GM19438 (cell line): ENCODE measurements at regions not wholly inside any gene's neighbourhood (a gene's known extent, or its start where the extent isn't known, plus 50 kb on each side); places are given as distances from the start of the nearest gene placed in this dataset.
"Not testable (repeated sequence)": the region's sequence is repeated elsewhere in the genome, so short reads cannot be mapped to it uniquely, and the experiment has no call there.

Source experiments
- ATAC-seq: cut with Tn5 transposase; IDR thresholded peaks from one replicate; pipeline ENCODE4 v1.9.1; 2021; ENCODE audit warnings: low read depth; ENCODE audit not compliant: unreplicated experiment

DNA sequence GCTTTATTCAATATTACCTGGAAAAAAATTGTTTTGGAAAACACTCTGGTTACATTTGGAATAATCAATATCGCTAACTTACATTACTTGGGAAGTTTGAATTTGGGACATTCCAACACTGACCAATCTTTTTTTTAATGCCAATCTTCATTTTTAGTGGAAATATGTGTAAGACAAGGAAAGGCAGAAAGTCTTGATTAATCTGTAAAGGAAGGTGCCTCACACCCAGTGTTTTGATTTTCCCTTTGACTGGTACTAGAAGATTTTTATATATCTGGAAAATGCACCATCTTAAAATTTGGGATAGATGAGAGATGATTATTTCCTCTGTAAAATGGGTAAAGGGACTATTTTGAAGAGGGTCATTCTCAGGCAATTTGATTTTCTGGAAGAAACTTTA lies 879.2 kb upstream of the ZEB2 start:
- ATAC-seq = no peak

DNA sequence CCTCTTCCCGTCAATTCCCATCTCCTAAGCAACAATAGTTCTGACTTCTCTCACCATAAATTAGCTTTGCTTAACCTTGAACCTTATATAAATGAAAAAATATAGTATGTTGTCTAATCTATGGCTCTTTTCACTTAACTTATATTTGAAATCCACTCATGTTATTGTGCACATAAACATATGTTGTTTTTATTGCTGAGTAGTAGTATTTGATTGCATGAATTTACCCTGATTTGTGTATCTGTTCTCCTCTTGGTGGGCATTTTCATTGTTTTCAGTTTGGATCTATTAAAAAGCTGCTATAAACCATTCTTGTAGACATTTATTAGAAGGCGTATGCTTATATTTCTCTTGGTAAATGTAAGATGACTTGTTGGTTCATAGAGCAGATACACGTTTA lies 874.3 kb upstream of the ZEB2 start:
- no peak for ATAC-seq

DNA sequence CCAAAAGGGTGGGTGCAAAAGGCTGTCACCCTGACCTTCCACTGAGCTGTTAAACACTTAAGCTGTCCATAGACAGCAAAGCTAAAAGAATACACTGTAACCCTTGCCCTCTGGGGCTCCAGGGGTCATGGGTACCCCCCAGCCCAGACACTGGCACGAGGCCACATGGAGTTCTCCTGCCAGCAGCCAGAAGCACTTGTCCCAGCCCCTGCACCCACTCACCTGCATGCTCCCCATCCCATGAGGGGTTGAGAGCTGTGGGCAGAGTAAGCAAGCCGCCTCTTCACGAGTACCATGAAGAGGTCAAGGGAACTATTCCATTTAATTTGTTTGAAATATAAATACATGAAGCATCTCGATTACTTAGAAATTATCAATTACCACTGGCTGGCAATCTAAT lies 867.1 kb upstream of the ZEB2 start:
- ATAC-seq = no peak

DNA sequence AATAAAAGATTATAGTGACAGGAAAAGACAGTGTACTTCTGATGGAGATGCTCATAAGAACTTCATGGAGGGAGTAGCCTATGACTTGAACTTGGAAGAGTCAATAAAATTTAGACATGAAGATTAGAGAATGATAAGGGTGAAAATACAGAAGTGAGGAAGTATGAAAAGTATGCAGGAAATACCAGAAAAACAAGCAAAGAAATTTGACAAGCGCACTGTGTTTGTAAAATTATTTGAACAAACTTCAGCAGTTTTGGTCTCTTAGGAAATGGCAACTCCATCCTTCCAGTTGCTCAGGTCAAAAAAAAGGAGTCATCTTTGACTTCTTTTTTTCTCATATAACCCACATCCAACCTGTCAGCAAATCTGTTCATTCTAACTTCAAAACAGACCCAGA lies 864.0 kb upstream of the ZEB2 start:
- no peak for ATAC-seq

GRCh38 chr2:145380436-145381017 lies 860.6 kb upstream of the ZEB2 start:
- no peak for ATAC-seq

DNA sequence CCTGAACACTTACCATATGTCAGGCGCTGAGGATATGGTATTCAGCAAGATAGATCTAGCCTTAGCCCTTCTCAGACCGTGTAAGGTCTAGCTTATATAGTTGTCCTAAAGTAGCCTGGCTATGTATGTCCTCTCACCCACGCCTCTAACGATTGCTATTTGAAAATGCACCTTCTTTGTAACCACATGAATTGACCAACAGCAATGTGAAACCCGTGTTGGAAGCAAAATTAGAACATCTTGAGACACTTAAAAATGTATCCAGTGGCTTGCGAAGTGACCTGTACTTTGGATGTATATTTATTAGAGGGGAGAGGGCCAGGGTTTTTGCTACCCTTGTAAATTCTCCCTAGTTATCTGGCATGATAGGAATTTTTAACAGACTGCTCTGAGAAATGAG lies 860.0 kb upstream of the ZEB2 start:
- no peak for ATAC-seq

DNA sequence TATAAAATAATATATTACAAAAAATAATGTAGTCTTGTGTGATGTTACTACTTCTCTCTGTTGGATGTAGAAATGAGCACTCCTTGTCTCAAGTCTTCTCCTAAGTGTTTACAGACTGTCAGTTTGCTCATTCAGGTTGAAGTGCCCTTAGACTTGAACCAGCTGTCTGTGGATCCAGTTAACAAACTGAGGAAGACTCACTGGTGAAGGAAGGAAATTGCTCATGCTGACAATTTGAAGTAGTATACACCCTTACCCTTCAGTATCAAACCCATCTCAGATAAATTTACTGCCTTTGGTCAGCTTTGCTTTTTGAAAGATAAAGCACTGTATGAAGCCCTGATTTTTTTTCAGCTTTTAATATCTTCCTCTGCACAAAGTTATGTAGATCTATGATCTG lies 854.2 kb upstream of the ZEB2 start:
- no peak for ATAC-seq

- not testable (repeated sequence) for ATAC-seq
Measured at GRCh38 chr2:145367334-145367733, 847.4 kb upstream of the ZEB2 start.

DNA sequence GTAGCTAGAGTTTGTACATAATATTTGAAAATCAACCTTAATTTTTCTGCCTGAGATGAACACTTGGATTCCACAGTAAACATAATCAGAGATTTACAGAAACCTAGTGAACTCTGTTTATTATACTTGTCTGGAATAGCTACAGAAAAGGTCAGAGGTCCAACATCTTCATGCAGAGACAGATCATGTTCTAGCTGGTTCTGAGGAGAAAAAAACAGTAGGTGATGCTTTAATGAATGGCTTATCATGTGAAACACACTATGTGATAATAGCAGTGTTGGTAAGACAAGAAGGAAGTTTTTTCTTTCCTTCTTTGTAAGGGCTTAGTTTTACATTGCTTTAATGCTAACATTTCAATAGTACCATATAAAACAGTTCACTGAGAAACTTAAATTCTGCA lies 846.4 kb upstream of the ZEB2 start:
- ATAC-seq = no peak

DNA sequence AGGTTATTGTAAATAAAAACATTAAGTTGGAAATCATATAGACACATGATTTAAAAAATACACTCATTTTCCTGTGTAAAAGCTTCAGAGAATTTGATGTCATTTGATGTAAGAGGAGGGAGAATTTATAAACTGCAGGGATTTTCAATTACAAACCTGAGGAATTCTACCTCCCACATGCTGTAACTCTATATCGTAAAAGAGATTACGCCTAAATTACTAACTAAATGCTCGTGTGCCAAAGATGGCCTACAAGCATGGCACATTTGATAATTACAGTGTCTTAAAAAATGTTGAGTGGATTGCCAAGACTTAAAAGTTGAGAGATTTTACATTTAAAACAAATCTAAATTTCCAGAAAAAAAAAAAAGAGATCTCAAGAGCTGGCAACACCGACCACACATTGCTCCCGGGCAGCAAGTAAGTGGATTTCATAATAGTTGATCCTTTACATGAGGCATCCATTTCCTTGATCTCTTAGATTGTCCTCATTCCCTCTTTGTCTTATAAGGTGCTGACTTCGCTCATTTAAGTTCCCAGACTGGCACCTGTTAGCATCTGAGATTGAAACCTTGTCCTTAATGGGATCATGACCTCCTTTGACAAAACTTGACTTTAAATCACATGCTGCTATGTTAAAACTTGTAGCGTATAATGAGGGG lies 840.3 kb upstream of the ZEB2 start:
- no peak for ATAC-seq

DNA sequence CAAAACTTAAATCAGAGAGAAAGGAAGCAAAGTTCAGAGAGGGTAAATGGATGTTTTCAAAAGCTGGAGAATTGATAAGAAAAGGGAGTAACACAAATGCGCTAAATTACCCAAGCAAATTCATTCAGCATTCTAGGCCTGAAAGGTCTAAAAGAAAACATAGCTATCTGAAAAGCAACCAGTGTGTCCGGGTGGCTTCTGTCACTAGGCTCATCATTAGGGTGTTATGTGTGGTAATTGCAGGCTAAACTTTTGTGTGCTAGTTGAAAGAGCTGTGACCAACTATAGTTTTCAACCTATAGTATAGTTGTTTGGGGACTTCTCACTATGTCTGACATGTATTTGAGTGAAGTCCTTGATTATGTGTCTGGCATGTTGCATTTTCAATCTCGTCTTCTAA lies 839.6 kb upstream of the ZEB2 start:
- ATAC-seq = no peak

DNA sequence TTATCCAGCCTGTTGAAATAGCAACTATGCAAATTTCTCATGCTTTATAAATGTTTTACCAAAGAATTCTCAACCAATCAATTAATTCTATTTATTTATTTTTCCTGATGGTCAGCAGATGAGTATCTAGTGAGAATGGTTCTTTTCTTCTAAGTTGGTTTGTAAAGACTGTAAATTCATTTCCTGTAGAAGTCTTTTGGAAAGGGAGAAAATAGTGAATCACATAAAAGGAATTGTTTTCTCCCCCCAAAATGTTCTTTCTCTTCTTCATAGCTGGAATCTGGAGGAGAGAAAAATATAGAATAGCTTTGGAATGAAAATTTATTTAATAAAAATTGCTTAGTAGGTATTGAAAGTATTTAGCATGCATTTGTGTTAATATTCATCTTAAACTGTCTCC lies 836.1 kb upstream of the ZEB2 start:
- ATAC-seq = no peak

DNA sequence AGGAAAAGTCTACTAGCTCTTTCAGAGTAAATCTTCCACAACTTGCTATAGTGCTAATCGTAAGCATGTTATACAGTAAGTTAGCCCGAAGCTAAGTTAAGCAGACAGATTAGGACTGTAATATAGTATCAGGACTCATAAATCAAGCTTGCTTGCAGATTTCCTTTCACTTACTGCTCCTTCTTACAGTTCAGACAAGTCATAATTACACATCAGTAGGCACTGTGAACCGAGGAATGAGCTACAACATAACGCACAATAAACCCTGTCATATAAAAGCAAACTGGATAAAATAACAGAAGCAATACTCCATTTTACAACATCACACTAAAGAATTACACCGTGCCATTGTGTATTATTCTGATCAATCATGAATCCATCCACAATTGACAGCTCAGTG lies 832.6 kb upstream of the ZEB2 start:
- no peak for ATAC-seq

GRCh38 chr2:145351864-145352425 lies 832.0 kb upstream of the ZEB2 start:
- ATAC-seq = no peak

DNA sequence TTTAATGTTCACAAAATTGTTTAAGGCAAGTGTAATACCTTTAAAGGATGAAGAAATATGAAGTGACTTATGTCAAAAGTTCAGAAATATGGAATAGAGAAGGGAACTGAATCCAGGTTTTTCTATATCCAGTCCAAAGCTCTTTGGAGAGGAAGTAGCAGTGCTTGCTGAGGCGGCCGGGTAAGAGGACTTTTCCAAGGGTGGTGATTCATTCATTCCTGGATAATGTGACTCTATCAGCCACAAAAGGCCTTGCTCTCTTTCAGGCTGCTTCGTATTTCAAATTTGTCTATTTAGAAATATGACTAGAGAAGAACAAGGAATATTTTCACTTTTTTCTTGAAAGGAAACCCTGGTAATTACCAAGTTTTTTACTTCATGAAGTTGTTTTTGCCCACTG lies 830.1 kb upstream of the ZEB2 start:
- ATAC-seq = no peak

GRCh38 chr2:145344076-145344724 lies 824.3 kb upstream of the ZEB2 start:
- no peak for ATAC-seq

GRCh38 chr2:145343287-145343686 lies 823.4 kb upstream of the ZEB2 start:
- ATAC-seq = no peak

DNA sequence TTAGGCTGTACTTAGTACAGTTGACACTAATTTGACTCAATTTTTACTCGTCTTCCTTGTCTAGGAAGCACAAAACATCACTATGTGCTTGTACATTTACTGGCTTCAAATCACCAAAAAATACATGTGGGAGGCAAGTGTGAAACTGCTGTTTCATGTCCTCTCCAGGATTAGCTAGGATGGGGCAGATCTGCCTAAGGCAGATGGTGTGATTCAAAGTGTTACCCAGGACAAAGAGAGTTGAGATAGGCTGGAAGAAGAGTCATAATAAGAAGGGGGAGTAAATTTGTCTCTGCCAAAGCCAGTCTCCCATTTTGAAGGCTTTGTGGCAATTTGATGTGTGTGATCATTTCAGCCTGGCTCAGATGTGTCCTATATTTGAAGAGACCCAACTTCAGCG lies 821.6 kb upstream of the ZEB2 start:
- no peak for ATAC-seq

DNA sequence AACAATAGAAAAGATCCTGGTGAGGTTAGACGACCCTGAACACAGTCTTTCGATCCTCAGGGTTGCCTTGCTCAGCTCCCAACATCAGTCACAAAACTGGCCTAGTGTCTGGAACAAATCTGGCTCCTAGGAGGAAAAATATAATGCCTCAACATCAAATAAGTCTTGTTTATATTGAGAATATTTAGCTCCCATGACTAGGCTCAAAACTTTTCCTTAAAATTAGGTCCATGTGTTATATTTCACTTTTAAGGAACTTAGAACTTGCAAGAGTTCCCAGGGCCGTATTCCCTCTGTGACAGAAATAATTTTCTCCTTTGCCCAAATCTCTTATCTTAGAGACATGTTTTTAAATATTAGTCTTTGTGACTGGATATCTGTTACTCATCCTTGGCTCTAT lies 819.7 kb upstream of the ZEB2 start:
- no peak for ATAC-seq

- ATAC-seq = no peak
Measured at GRCh38 chr2:145332210-145332898, 812.4 kb upstream of the ZEB2 start.

GRCh38 chr2:145329971-145330370 lies 810.1 kb upstream of the ZEB2 start:
- ATAC-seq = no peak
